Keratinocyte (primary cell): ENCODE measurements at regions not wholly inside any gene's neighbourhood (a gene's known extent, or its start where the extent isn't known, plus 50 kb on each side); places are given as distances from the start of the nearest gene placed in this dataset.

Source experiments
- DNase-seq: peaks from one replicate; pipeline ENCODE4 v3.0.0-alpha.2; 2011; ENCODE audit warnings: low read depth, missing footprints, low spot score
- FAIRE-seq: peaks from 2 replicates; lab custom pipeline; 2011; peaks lifted over from hg19 to GRCh38; lab: Jason Lieb, UNC
- H2AFZ ChIP-seq: 2 replicates; pipeline ENCODE4 v1.6.0; 2012; ENCODE audit warnings: low read length, control low read depth, inconsistent platforms; ENCODE audit not compliant: control insufficient read depth
- H3K27ac ChIP-seq: 2 replicates; pipeline ENCODE4 v1.5.1; 2011; ENCODE audit warnings: low read length; ENCODE audit not compliant: control insufficient read depth, insufficient read depth
- H3K27me3 ChIP-seq: 3 replicates; pipeline ENCODE4 v1.6.0; 2011; ENCODE audit warnings: low read length; ENCODE audit not compliant: control insufficient read depth, insufficient read depth; ENCODE audit errors: extremely low read depth
- H3K36me3 ChIP-seq, 2 experiments: 2 replicates in 1 of 2; 3 replicates in 1 of 2; pipeline ENCODE4 v1.5.1; 2011; ENCODE audit warnings: low read length in 2 of 2, mild to moderate bottlenecking in 1 of 2; ENCODE audit not compliant: control insufficient read depth in 2 of 2, insufficient read depth in 2 of 2; ENCODE audit errors: extremely low read depth in 1 of 2
- H3K4me1 ChIP-seq: 3 replicates; pipeline ENCODE4 v1.5.1; 2011; ENCODE audit warnings: low read length; ENCODE audit not compliant: control insufficient read depth, insufficient read depth; ENCODE audit errors: extremely low read depth
- H3K4me2 ChIP-seq: 3 replicates; pipeline ENCODE4 v1.6.0; 2011; ENCODE audit warnings: low read depth, low read length; ENCODE audit not compliant: control insufficient read depth, insufficient read depth; ENCODE audit errors: extremely low read depth
- H3K4me3 ChIP-seq, 3 experiments: fragments of 200-600 bp in 1 of 3; sonication (generic) in 1 of 3; 2 replicates in 2 of 3; 3 replicates in 1 of 3; pipeline ENCODE4 v1.5.1; 2011 to 2016; ENCODE audit warnings: low read length in 3 of 3, mild to moderate bottlenecking in 3 of 3, control low read depth in 2 of 3, inconsistent platforms in 1 of 3, low read depth in 1 of 3, mixed read lengths in 1 of 3, mixed run types in 1 of 3, moderate library complexity in 1 of 3; ENCODE audit not compliant: control insufficient read depth in 2 of 3, insufficient read depth in 2 of 3; ENCODE audit errors: extremely low read depth in 1 of 3
- H3K79me2 ChIP-seq: 2 replicates; pipeline ENCODE4 v1.6.0; 2012; ENCODE audit warnings: low read length; ENCODE audit not compliant: control insufficient read depth, insufficient read depth
- H3K9ac ChIP-seq: 3 replicates; pipeline ENCODE4 v1.6.0; 2011; ENCODE audit warnings: low read length; ENCODE audit not compliant: control insufficient read depth, insufficient read depth; ENCODE audit errors: extremely low read depth
- H3K9me1 ChIP-seq: 3 replicates; pipeline ENCODE4 v1.6.0; 2011; ENCODE audit warnings: low read length; ENCODE audit not compliant: control insufficient read depth, insufficient read depth; ENCODE audit errors: extremely low read depth
- H3K9me3 ChIP-seq: 2 replicates; pipeline ENCODE4 v1.5.1; 2012; ENCODE audit warnings: low read depth, low read length; ENCODE audit not compliant: control insufficient read depth
- H4K20me1 ChIP-seq: 3 replicates; pipeline ENCODE4 v1.6.0; 2011; ENCODE audit warnings: low read length; ENCODE audit not compliant: control insufficient read depth, insufficient read depth; ENCODE audit errors: extremely low read depth
- EZH2 ChIP-seq: IDR thresholded peaks from one replicate; pipeline ENCODE4 v1.6.1; 2012; ENCODE audit warnings: inconsistent platforms, mild to moderate bottlenecking, low read length, moderate library complexity
- dilution Hi-C: fragments of 300-500 bp; cut with MboI; formaldehyde crosslinking; loops from one replicate; pipeline ENCODE4 v1.7.0; 2020; ENCODE audit warnings: low sequenced_read_pairs; ENCODE audit not compliant: extremely low pct_ligation_motif_present
- TF ChIP-seq, protein P1 (sequence below), 3 experiments: IDR thresholded peaks in 1 of 3; conservative IDR thresholded peaks in 1 of 3; optimal IDR thresholded peaks in 1 of 3; 2 replicates in 2 of 3; 3 replicates in 1 of 3; pipeline versions ENCODE3 to v1.5.1; 2011; ENCODE audit warnings: low read length in 3 of 3, mild to moderate bottlenecking in 3 of 3, moderate library complexity in 2 of 3, control low read depth in 1 of 3, inconsistent platforms in 1 of 3; ENCODE audit not compliant: insufficient read depth in 2 of 3; ENCODE audit errors: extremely low read depth in 1 of 3

DNA sequence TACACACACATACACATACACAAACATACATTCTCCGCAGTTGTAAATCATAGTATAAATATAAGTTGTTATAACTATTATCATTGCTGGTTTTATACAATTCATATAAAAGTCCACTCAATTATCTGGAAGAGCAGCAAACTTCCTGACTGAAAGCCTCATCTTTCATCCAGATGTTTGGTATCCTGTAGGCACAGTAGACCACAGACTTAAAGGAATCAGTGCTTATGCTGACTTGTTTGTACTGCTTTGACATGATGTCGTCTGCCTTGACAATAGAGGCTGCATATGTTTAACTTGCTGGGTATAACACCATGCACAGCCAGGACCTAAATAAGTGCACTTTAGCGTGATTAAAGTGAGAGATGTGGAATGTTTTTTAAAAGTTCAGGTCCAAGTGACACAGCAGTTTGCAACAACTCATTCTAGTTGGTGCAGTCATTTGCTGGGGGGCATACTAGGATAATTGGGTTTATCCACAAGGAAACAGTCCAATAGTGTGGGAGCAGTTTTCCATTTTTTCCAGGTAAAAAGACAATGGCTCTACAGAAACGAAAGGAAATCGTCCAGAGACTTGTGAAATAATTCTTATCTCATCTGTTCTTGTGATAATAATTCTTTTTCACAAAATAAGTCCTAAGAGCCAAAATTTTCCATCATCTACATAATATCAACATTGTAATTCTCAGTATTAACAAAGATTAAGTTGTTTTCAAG lies 110.3 kb upstream of the TSPAN2 start:
- dilution Hi-C loops: no loop called here
- Histone ChIP-seq H4K20me1 (no peaks in the 10 kb centered on the region), H2AFZ (no peak overlapping the region), H3K36me3 (no peaks in the 10 kb centered on the region), H3K27ac (no peak overlapping the region), H3K4me2 (no peak overlapping the region), H3K4me3 (no peak overlapping the region), H3K79me2 (no peaks in the 10 kb centered on the region), H3K4me1 (no peaks in the 10 kb centered on the region), H3K9me3 (no peaks in the 10 kb centered on the region), H3K9ac (no peak overlapping the region), H3K9me1 (no peaks in the 10 kb centered on the region), H3K27me3 (no peaks in the 10 kb centered on the region)
- no peak for TF ChIP-seq EZH2
- TF ChIP-seq, protein P1, sequence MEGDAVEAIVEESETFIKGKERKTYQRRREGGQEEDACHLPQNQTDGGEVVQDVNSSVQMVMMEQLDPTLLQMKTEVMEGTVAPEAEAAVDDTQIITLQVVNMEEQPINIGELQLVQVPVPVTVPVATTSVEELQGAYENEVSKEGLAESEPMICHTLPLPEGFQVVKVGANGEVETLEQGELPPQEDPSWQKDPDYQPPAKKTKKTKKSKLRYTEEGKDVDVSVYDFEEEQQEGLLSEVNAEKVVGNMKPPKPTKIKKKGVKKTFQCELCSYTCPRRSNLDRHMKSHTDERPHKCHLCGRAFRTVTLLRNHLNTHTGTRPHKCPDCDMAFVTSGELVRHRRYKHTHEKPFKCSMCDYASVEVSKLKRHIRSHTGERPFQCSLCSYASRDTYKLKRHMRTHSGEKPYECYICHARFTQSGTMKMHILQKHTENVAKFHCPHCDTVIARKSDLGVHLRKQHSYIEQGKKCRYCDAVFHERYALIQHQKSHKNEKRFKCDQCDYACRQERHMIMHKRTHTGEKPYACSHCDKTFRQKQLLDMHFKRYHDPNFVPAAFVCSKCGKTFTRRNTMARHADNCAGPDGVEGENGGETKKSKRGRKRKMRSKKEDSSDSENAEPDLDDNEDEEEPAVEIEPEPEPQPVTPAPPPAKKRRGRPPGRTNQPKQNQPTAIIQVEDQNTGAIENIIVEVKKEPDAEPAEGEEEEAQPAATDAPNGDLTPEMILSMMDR (optimal IDR thresholded peaks at IDR 0.05 in 1 of 3, IDR thresholded peaks at IDR 0.05 in 1 of 3, conservative IDR thresholded peaks at IDR 0.05 in 1 of 3; ENCODE audit: extremely low read depth in 1 of 3, insufficient read depth in 2 of 3, low read length in 3 of 3): no peak
- no peak for DNase-seq
- peak; percentile 32 for FAIRE-seq

DNA sequence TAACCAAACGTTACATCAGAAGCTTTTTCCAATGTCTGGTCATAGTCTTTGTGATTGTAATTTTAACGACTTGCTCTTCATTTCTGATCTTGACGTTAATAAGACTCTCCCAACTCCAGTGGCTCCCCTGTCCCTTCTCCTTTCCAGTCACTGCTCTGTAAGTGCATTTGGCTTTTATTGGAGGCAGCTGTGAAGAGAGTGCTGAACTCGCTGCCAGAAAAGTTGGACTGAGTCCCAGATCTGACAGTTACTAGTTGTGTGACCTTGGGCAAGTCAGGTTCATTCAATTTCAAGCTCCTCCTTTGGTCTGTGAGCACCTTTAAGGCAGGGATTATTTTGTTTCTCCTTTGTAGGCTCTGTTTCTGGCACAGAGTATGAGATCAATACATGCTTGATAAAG lies 109.6 kb upstream of the TSPAN2 start:
- no peaks in the 10 kb centered on the region for H3K4me1 ChIP-seq
- no peaks in the 10 kb centered on the region for H3K36me3 ChIP-seq
- H2AFZ ChIP-seq: no peak overlapping the region
- dilution Hi-C loops: no loop called here
- no peaks in the 10 kb centered on the region for H3K9me1 ChIP-seq
- H3K9me3 ChIP-seq: no peaks in the 10 kb centered on the region
- no peak overlapping the region for H3K4me2 ChIP-seq
- H4K20me1 ChIP-seq: no peaks in the 10 kb centered on the region
- no peak overlapping the region for H3K9ac ChIP-seq
- H3K27me3 ChIP-seq: no peaks in the 10 kb centered on the region
- DNase-seq: no peak
- no peak overlapping the region for H3K4me3 ChIP-seq
- TF ChIP-seq, protein P1 (optimal IDR thresholded peaks at IDR 0.05 in 1 of 3, IDR thresholded peaks at IDR 0.05 in 1 of 3, conservative IDR thresholded peaks at IDR 0.05 in 1 of 3; ENCODE audit: extremely low read depth in 1 of 3, insufficient read depth in 2 of 3, low read length in 3 of 3): no peak
- TF ChIP-seq EZH2: no peak
- no peaks in the 10 kb centered on the region for H3K79me2 ChIP-seq
- H3K27ac ChIP-seq: no peak overlapping the region
- peak; percentile 69 for FAIRE-seq
